HK-2 (cell line): ENCODE measurements at regions not wholly inside any gene's neighbourhood (a gene's known extent, or its start where the extent isn't known, plus 50 kb on each side); places are given as distances from the start of the nearest gene placed in this dataset.
A peak's percentile ranks its signal among the peaks of the same experiment; 100 is the strongest.

Source experiments
- DNase-seq: peaks from one replicate; pipeline ENCODE4 v3.0.0-alpha.2; 2018; ENCODE audit not compliant: unreplicated experiment

GRCh38 chr6:16974704-16975359 is 127.0 kb upstream of the STMND1 start:
- DNase-seq = no peak

- no peak for DNase-seq
Measured at GRCh38 chr6:16974387-16974673, 127.5 kb upstream of the STMND1 start.

DNA sequence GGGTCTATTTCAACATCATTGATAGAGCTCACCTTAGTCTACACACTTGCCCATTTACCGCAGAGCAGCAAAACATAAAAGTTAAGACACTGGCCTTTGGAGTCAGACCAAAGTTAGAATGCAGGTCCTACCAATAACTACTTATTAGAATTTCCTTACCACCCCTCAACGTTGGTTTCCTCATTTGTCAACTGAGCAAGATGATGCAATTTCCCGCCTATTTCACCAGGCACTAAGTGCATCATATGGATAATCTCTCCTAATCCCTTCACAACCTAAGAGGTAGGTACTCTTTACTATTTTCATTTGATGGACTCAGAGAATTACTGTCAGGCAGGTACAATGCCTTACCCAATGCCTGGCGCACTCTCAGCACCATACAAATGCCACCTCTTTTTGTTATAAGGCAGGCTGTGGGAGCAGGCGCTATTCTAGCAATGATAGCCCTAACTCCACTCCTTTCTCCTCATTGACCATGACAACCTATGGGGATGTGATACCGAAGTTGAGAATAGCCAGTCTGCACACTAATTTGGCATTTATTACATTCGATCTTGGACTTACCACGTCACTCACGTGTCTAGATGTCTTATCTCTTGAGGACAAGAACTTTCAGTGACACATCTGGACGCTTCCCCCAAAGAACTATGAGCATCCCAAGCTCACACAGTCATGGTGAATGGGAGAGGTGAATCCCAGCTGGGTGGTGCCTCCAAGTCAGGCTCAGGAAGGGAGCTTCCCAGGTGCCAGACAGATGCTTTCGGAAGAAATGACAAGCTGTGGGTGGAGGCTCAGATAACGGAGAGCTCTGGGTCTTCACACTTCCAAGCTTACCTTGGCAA is 128.1 kb upstream of the STMND1 start:
- DNase-seq = no peak

DNA sequence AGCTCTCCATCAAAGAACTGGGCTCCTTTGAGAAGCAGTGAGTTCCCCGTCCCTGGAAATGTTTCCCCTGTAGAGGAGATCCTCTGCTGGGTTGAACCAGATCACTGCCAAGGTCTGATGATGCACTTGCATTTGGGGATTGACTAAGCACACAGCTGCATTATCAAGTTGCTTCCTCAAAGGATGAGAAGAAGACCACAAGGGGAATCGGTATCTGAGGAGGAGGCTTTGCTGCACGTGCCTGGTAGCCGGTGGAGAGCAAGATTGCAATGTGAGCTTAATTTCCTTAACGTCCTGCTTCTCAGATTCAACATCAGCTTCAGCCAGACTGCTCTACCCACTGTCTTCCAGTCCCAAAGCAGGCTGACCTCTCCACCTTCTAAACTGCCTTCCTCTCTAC is 128.8 kb upstream of the STMND1 start:
- no peak for DNase-seq

DNA sequence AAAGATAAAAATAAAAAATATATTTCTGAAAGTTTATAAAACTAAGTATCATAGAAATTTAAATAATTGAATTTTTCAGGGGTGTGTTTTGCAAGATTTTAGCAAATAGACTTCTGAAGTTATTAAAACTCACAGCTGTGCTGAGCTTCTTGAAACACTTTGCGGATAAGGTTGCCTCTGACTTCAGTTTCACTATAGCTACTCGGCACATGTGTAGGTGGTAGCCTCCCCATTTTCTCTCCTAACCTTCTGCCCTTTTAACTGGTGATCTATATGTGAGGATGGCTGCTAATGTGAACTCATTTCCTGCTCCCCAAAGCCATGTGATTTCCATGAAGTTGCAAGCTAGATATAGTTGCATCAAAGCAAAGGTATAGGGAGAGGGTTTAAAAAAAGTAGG is 129.3 kb upstream of the STMND1 start:
- no peak for DNase-seq

DNA sequence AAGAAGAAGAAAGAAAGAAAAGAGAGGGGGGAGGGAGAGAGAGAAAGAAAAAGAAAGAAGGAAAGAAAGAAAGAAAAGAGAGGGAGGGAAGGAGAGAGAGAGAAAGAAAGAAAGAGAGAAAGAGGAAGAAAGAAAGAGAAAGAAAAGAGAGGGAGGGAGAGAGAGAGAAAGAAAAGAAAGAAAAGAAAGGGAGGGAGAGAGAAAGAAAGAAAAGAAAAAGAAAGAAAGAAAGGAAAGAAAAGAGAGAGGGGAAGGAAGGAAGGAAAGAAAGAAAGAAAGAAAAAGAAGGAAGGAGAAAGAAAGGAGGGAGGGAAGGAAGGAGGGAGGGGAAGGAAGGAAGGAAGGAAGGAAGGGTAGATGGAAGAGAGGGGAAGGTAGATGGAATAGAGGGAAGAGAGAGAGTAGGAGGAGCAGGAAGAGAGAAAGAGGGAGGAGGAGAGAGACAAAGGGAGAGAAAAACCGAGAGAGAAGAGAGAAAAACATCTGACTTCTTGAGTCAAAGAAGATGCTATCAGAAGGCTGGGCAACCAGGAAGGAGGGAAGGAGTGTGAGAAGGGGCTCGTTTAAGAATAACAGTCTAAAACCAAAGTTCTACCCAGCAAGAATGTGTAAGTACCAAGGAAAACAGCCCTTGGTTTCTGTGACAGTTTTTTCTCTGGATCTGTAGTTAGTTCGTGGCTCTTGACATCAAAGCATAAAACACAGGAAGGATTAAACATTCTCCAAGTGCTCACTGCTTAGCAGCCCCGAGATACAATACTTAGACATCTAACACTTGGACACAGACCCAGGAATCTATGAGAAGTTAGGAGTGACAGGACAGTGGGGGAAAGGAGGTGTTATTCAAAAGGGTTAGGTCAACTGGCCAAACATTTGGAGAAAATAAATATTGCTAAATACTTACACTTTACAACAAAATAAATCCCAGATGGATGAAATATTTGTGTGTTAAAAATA is 131.9 kb upstream of the STMND1 start:
- no peak for DNase-seq

DNA sequence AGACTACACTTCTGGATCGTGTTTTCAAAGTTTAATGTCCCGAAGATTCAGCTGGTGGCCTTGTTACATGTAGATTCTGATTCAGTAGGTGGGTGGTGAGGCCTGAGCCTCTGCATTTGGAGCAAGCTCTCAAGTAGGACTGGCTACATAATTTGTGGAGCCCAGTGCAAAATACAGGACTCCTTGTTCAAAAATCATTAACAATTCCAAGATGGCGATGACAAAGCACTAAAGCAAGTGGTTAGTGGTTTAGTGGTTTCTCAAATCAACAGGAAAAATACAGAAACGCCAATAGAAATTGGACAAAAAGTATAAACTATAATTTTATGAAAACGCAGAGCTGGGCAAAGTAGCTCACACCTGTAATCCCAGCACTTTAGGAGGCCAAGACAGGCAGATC is 133.7 kb upstream of the STMND1 start:
- DNase-seq = no peak

DNA sequence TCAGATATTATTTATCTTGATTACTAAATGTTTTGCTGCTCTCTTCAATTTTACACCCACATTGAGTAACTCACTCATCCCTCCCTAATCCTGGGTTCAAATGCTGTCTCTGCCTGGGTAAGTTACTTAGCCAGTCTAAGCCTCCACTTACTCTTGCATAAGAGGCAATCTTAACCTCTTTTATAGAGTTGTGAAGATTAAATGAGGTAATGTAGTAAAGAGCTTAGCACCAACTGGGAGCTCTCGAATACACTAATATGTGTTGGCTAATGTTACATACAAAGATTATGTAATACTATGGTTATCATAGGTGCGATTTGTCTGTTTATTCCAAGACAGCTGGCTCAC is 134.4 kb upstream of the STMND1 start:
- no peak for DNase-seq

DNA sequence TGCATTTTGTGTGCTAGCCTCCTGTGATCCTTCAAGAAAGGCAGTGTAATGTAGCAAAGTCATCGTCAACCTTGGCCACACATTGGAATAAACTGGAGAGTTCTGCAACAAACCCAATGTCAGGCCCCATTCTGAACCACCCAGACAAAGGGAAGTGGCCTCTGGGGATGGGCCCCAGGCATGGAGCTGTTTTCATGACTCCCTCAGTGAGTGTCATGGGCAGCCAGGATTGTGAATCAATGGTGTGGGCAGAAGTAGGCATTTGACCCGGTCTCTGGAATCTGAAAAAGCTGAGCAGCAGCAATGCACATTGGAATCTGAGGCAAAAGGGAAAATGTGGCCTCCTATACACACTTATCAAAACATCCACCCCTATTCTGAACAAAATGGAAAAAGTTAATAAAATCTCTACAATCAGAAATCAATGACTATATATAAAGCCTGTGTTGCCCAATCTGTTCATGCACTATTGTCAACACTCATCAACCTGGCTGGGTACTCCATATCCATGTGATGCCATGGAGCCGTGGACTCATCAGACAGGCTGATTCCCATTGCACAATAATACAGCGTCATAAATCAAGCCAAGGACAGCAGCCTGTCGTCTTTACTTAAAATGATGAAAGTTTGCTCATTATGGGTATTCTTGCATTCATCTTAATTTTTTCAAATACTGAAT is 134.9 kb upstream of the STMND1 start:
- DNase-seq = no peak

GRCh38 chr6:16965689-16966088 is 136.2 kb upstream of the STMND1 start:
- no peak for DNase-seq

- DNase-seq = peak; percentile 64
Measured at GRCh38 chr6:16964553-16965499, 137.0 kb upstream of the STMND1 start.

DNA sequence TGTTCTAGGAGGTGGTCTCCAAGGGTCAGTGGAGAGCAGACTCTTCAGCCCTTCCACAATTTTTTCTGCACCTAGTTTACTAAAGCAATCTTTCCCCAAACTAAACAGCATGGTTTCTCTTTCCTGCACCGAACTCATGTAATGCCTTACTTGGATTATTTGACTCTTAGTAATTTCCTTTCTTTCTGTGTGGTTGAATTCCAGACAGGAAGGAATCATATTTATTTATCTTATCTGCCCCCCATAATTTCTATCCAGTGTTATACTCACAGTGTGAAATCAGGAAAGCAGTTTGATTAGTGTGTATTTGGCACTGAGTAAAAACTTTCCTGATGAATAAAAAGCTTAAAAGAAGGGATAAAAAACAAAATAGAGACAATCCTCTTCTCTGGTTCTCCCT is 140.3 kb upstream of the STMND1 start:
- no peak for DNase-seq

- DNase-seq = no peak
Measured at GRCh38 chr6:16959789-16960188, 142.1 kb upstream of the STMND1 start.

GRCh38 chr6:16956361-16956760 is 145.5 kb upstream of the STMND1 start:
- DNase-seq = no peak

DNA sequence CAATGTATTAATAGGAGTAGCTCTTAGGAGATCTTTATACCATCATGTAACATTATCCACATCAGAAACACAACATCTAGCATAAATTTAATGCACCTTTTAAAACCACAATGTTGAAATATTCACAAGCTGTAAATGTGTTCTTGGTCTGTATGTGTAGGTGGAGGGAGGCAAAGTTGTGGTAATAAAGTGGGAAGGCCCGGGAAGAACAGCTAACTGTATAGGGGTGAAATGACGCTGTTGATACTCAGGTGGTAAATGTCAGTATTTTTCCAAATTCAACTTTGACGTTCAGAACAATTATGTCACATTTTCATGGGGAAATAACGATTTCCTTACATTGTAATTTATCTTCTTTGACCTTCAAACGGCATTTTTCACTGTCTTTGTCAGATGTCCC is 146.0 kb upstream of the STMND1 start:
- no peak for DNase-seq

DNA sequence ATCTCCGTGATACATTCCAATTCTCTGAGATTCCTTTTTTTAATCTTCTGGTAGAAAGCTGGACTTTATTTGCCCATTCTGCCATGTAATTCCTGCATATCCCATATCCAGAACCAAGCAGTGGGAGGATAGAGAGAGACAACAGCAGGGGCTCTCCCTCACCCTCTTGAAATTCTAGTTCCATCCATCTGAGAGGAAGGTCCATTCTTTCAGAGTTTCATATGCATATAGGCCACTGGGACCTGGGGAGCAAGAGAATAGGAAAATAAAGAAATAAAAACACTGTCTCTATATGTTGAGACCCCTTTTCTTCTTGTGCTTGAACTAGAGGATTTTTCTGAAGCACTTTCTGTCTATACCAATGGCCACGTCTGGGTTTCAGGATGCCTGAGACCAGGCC is 147.9 kb upstream of the STMND1 start:
- DNase-seq = no peak

DNA sequence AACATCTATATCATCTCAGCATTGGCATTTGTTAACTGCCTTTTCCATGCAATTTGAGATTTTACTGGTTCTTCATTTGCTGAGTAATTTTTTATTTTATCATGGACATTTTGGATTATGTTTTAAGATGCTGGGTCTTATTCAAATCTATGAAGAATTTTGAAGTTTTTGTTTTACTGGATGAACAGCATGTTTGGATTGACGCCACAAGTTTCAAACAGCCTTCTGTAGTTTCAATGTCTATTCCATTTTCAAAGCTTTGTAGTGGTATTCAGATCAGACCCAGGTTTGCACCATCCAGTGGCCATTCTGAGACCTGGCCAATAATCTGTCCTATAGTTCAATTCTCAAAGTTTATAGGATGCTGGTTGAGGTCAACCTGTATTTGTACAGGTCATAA is 148.4 kb upstream of the STMND1 start:
- DNase-seq = no peak

DNA sequence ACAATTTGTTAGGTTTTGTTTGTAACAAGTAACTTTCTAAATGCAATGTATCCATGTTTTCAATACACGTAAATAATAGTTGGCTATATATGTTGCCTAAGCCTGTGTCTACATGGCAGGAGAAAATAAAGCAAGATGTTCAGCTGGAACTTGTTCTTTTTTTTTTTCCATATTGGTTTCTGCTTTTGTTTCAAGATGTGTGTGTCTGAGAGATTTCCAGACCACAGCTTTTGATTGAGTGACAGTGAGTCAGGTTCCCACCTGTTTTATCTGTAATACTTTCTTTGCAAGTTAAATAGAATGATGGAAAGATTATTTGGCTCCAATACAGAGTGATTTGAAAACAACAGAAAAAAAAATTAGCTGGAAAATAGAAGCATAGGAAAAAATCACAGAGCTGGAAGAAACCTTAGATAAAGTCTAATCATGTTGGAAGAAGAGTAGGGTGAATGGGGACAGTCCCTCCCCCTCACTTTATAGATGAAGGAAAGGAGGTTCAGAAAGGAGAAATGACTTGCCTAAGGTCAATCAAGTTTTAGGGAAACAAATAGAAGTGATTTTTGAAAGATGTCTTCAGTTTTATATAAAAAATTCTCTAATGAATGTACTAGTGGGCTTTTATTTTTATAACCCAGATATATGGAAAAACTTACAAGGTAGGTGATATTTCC is 150.9 kb upstream of the STMND1 start:
- DNase-seq = no peak

DNA sequence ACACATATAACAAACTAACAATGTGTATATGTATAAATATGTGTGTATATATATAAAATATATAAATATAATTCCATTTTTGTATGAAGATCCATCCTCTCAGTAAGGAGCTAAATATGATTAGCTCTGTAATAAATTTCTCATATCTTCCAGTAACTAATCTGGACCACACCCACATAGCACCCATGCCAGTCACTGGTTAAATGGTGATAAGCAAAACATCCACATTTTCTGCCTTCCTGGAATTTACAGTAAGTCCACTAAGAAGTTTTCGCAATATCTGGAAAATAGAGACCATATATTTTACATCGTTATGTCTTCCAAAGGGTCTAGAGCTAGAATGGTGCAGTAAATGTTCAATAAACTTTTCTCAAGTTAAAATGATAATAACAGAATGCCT is 151.5 kb upstream of the STMND1 start:
- DNase-seq = no peak

DNA sequence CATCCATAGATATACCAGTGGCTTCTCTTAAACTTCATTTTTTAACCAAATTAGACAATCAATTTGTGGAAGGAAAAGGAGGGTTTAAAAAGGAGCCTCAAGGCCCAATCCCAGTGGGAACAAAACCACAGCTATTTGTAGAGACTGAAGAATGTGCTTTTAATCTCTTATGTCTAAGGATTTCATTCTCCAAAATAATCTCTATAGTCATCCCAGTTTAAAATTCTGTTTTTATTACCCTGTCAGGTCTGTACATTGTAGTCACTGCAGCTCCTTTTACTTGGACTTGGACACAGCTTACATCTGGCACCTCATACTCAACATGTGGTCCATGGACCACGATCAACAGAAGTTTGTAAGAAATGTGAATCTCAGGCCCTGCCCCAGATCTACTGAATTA is 152.1 kb upstream of the STMND1 start:
- no peak for DNase-seq
